ENCODE measurements at regions not wholly inside any gene's neighbourhood (a gene's known extent, or its start where the extent isn't known, plus 50 kb on each side); places are given as distances from the start of the nearest gene placed in this dataset.

DNA sequence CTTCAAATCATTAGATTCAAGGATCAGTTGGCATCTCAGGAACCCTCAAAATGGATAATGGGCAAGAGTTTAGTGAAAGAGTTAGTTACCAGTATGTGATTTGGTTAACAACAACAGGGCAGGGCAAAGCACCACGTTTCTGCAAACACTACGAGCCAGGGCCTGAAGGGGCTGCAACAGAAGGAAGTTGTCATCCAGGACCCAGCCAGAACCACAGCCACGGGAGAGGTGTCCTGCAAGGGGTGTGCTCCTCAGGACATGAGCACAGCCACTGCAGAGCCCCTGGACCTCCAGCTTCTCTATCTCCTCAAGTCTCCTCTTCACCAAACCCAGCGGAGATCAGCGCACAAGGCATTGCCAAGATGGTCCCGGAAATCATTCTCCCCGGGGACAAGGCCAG is 173.3 kb upstream of the PIEZO2 start:
- no peak overlapping the region for H3K4me2 ChIP-seq (ENCODE audit: insufficient read depth, low read length)
- H3K9ac ChIP-seq (ENCODE audit: insufficient read depth in 1 of 2, low read depth in 2 of 2, low read length in 2 of 2): no peak overlapping the region
- H4K20me1 ChIP-seq (replicated peaks; ENCODE audit: control insufficient read depth, insufficient read depth, low read length): no peaks in the 10 kb centered on the region
- no peaks in the 10 kb centered on the region for H3K27me3 ChIP-seq (ENCODE audit: control insufficient read depth in 2 of 2, insufficient read depth in 2 of 2, low read length in 2 of 2)
- CTCF ChIA-PET (ENCODE audit: low intra/inter-chr PET ratio): no interaction called here
- H3K79me2 ChIP-seq (ENCODE audit: control insufficient read depth, insufficient read depth, low read length): no peaks in the 10 kb centered on the region
- no peaks in the 10 kb centered on the region for H3K9me1 ChIP-seq (ENCODE audit: control insufficient read depth, insufficient read depth, low read length)
- H3K36me3 ChIP-seq (ENCODE audit: control insufficient read depth, insufficient read depth, low read length): no peaks in the 10 kb centered on the region
- no peak for DNase-seq (ENCODE audit: extremely low read depth in 1 of 4, low spot score in 3 of 4)
- POLR2A ChIA-PET: no interaction called here
- no peak overlapping the region for H2AFZ ChIP-seq (ENCODE audit: low read depth, low read length)
- BruUV-seq (replicated peaks): no TSS peak
- H3K27ac ChIP-seq (ENCODE audit: extremely low read depth, low read depth, low read length): no peak overlapping the region
- no peak for ATAC-seq
- 0% methylated on average over 7 of the region's 7 CpGs for WGBS (ENCODE audit: insufficient coverage, low coverage, missing lambda C conversion rate)
- in situ Hi-C loops (cut with MboI): no loop called here
- TF ChIP-seq RBM34 (IDR thresholded peaks at IDR 0.05; ENCODE audit: borderline replicate concordance, insufficient read depth, low read length) (no peak), RUNX1 (IDR thresholded peaks at IDR 0.05; ENCODE audit: low read depth) (no peak), TCFL5 (CRISPR knock-in tag; conservative IDR thresholded peaks at IDR 0.05) (no peak), RBBP5 (IDR thresholded peaks at IDR 0.05; ENCODE audit: borderline replicate concordance, insufficient read depth, low read length, poor library complexity, severe bottlenecking) (no peak), PHTF2 (CRISPR knock-in tag; IDR thresholded peaks at IDR 0.05) (no peak), ZNF785 (CRISPR knock-in tag; IDR thresholded peaks at IDR 0.05) (no peak), ZNF23 (CRISPR knock-in tag; IDR thresholded peaks at IDR 0.05) (no peak), LARP7 (IDR thresholded peaks at IDR 0.05) (no peak)
- TF ChIP-seq, protein P1, sequence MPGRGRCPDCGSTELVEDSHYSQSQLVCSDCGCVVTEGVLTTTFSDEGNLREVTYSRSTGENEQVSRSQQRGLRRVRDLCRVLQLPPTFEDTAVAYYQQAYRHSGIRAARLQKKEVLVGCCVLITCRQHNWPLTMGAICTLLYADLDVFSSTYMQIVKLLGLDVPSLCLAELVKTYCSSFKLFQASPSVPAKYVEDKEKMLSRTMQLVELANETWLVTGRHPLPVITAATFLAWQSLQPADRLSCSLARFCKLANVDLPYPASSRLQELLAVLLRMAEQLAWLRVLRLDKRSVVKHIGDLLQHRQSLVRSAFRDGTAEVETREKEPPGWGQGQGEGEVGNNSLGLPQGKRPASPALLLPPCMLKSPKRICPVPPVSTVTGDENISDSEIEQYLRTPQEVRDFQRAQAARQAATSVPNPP (IDR thresholded peaks at IDR 0.05; ENCODE audit: borderline replicate concordance, insufficient read depth, insufficient read length): no peak
- TF ChIP-seq, protein P2, sequence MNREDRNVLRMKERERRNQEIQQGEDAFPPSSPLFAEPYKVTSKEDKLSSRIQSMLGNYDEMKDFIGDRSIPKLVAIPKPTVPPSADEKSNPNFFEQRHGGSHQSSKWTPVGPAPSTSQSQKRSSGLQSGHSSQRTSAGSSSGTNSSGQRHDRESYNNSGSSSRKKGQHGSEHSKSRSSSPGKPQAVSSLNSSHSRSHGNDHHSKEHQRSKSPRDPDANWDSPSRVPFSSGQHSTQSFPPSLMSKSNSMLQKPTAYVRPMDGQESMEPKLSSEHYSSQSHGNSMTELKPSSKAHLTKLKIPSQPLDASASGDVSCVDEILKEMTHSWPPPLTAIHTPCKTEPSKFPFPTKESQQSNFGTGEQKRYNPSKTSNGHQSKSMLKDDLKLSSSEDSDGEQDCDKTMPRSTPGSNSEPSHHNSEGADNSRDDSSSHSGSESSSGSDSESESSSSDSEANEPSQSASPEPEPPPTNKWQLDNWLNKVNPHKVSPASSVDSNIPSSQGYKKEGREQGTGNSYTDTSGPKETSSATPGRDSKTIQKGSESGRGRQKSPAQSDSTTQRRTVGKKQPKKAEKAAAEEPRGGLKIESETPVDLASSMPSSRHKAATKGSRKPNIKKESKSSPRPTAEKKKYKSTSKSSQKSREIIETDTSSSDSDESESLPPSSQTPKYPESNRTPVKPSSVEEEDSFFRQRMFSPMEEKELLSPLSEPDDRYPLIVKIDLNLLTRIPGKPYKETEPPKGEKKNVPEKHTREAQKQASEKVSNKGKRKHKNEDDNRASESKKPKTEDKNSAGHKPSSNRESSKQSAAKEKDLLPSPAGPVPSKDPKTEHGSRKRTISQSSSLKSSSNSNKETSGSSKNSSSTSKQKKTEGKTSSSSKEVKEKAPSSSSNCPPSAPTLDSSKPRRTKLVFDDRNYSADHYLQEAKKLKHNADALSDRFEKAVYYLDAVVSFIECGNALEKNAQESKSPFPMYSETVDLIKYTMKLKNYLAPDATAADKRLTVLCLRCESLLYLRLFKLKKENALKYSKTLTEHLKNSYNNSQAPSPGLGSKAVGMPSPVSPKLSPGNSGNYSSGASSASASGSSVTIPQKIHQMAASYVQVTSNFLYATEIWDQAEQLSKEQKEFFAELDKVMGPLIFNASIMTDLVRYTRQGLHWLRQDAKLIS (CRISPR knock-in tag; IDR thresholded peaks at IDR 0.05): no peak
- FAIRE-seq: no peak
- intact Hi-C loops (cut with micrococcal nuclease): no loop called here
- no peaks in the 10 kb centered on the region for H3K4me1 ChIP-seq (replicated peaks in 1 of 2; ENCODE audit: control insufficient read depth in 2 of 2, insufficient read depth in 2 of 2, low read length in 2 of 2)
- H3K9me3 ChIP-seq (replicated peaks; ENCODE audit: control insufficient read depth, insufficient read depth, low read depth, low read length): no peaks in the 10 kb centered on the region
- H3K4me3 ChIP-seq: no peak overlapping the region

Measured in K562 (cell line).